Globus pallidus (tissue), 1 donor: ENCODE measurements at regions not wholly inside any gene's neighbourhood (a gene's known extent, or its start where the extent isn't known, plus 50 kb on each side); places are given as distances from the start of the nearest gene placed in this dataset.

Source experiments
- DNase-seq: peaks from one replicate; pipeline ENCODE4 v3.0.0-alpha.2; 2015; ENCODE audit warnings: low spot score

GRCh38 chr9:73665253-73665652 is 513.6 kb downstream of the ANXA1 start:
- no peak for DNase-seq

- no peak for DNase-seq
Observed at GRCh38 chr9:73667749-73668148, 516.1 kb downstream of the ANXA1 start.

DNA sequence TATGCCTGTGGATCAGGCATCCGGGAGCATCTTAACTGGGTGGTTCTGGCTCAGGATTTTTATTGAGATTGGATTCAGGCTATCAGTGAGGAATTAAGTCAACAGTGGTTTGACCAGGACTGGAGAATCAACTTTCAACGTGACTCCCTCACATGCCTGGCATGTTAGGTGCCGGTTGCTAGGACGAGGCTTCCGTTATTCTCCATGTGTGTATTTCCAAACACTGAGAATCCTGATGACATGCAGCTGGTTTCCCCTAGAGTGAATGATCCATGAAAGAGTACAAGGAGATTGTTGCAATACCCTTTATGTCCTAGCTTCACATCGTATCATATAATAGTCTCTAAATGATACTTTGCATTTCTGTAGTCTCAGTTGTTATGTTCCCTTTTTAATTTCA is 529.2 kb downstream of the ANXA1 start:
- no peak for DNase-seq

- no peak for DNase-seq
Observed at GRCh38 chr9:73682789-73683188, 531.1 kb downstream of the ANXA1 start.

DNA sequence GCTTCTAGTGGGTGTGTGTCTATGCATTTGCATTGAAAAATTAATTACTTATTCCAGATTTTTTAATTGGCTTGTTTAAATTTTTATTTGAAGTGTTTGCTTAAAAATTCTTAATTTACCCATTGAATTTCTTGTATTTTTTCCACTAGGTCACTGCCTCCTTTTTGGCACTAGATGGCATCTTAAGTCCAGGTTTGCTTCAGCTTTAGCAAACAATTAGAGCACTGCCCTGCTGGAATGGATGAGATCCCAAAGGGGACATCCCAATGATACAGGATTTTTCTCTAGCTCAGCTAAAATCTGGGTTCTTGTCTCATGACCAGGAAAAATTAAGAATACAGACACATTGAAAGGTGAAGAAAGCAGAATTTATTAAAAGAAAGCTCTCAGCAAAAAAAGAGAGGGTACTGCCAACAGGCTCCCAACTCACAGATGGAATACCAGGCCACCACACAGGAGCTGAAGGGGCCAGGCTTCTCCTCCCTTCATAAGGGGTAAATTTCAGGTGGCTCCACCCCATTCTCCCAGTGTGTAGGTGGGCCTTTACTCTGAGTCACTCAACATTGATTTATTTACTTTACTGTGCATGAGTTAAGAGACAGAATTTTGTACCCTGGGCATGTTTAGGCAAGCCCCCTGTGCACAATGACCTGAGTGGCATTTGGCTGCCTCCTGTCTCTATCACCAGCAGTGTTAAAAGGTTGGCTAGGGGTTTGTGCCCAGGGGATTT is 532.4 kb downstream of the ANXA1 start:
- DNase-seq = peak; percentile 7

DNA sequence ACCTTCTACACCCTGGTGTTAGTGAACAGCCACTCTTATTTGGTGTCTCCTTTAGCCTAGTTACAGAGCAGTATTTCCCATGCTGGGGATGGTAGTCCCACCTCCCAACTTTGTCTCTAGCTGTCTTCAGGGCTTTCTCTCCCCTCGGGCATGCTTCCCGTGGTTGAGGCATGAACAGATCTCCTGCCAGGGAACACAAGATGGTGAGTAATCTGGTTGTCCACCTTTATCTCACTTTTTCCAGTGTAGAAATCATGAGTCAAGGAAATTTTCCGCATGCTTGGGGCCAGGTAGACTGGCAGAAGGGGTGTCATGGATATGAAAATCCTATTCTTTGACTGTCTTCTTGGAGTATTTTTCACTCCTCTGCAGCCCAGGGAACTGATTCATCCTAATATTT is 532.9 kb downstream of the ANXA1 start:
- no peak for DNase-seq

- no peak for DNase-seq
Observed at GRCh38 chr9:73685786-73686185, 534.1 kb downstream of the ANXA1 start.

DNA sequence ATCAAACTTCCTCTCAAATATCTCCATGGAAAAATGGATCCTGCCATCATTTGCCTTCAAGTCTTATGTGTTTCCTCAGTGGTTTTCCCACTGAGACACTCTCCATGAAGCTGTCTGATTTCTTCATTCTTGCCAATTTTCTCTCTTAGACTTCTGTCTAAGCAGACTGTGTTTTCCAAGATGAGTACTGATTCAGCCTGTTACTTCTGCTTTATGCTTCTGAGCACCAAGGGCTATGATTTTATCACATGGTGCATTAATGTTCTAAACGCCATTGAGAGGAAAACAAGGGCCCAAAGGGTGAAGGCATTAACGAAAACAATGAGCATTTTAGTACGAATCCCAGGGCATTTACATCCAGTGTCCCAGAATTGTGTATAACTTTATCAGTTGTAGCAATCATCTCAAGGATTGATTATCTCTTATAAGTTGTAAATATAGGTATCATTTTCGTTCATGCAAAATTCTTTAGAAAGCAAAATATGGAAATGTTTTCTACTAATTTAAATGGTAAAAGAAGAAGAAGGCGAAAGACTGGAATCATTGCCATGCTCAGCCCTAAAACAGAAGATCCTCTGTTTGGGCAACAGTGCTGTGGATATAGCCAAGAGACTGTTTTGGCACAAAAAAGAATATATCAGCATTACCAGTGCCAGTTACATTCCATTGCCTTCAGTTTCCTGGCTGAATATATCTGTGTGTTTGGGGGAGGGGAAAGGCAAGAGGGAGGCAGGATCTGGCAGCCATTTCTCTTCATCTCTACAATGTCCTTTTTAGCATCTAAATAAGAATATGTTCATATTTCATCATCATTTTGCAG is 537.6 kb downstream of the ANXA1 start:
- peak; percentile 76 for DNase-seq

- no peak for DNase-seq
Observed at GRCh38 chr9:73701415-73702057, 549.9 kb downstream of the ANXA1 start.

GRCh38 chr9:73714294-73714693 is 562.6 kb downstream of the ANXA1 start:
- DNase-seq = no peak

DNA sequence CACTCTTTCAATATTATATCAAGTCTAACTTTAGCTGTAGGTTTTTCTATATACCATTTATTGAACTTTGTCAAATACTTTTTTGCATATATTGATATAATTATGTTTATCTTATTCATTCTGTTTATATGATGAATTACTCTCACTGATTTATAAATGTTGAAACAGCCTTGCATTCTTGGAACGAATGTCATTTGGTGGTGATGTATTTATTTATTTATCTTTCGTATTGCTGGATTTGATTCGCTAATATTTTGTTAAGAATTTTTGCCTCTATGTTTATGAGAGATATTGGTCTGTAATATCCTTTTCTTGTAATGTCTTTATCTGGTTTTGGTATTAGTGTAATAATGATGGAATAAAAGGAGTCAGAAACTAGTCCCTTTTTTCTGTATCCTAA is 563.9 kb downstream of the ANXA1 start:
- no peak for DNase-seq

DNA sequence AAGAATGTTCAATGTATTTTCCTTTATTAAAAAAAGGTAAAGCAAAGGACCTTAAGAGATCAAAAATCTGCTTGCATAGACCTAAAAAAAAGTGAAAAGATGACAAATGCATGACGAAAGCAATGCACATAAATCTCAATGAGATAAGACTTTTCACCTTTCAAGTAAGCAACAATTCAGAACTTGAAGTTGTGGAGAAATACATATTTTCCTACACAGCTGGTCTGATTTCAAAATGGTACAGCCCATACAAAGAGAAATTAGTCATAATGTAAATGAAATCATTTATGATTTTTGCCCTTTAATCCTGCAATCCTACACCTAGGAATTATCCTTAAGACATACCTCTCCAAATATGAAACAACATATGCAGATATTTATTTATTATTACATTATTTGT is 568.0 kb downstream of the ANXA1 start:
- no peak for DNase-seq

DNA sequence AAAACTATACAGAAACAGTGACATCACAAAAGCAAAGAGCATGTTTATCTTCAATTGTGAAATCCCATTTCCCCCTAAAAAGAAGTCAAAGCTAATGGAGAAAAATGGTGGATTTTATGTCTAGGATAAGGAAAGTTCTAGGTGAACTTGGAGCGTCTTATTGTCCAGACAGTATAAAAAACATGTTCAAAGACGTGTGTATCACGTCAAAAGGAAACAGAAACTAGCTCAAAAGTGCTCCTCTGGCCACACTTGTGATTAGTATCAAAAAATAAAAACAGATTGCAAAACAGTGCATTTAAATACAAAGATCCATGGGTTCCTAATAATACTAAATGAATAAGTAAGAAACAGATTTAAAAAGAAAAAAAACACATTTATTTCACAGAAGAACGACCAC is 568.9 kb downstream of the ANXA1 start:
- DNase-seq = no peak

DNA sequence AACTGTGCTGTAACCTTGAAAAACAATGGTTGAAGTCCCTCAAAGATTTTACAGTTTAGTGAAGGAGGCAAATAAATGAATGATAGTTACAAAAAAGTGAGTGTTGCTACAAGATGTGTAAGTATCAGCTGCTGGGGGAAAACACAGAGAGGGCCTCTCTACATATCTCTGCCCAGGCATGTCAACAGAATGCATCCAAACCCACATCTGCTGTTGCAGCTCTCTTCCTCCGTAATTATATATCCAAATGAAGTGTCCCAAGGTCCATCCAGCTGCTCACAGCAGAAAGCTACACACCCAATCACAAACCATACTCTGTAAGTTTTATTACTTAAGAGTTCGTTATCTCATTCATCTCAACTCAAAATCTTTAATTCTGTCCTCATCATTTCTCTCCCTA is 584.6 kb downstream of the ANXA1 start:
- DNase-seq = no peak

GRCh38 chr9:73738741-73739530 is 587.3 kb downstream of the ANXA1 start:
- no peak for DNase-seq

- no peak for DNase-seq
Observed at GRCh38 chr9:73741316-73741715, 589.7 kb downstream of the ANXA1 start.

GRCh38 chr9:73742412-73742811 is 590.7 kb downstream of the ANXA1 start:
- DNase-seq = no peak

- no peak for DNase-seq
Observed at GRCh38 chr9:73743826-73744225, 592.2 kb downstream of the ANXA1 start.

DNA sequence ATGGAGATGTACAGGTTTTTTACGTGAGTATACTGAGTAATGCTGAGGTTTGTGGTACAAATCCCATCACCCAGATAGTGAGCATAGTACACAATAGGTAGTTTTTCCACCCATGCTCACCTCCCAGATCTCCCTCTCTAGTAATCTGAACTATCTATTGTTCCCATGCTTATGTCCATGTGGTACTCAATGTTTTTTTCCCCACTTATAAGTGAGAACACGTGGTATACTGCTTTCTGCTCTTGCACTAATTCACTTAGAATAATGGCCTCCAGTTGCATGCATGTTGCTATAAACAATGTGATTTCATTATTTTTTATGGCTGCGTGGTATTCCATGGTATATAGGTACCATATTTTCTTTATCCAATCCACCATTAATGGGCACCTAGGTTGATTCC is 593.9 kb downstream of the ANXA1 start:
- no peak for DNase-seq

DNA sequence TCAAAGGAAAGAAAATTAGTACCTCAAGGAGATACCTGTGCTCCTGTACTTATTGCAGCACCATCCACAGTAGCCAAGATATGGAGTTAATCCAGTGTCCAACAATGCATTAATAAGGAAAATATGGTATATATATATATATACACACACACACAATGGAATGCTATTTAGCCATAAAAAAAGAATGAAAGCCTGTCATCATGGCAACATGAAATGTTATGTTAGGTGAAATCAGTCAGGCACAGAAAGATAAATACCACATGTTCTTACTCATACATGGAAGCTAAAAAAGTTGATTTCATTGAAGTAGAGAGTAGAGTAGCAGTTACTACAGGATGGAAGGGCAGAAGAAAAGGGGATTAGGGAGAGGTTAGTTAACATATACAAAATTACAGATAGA is 601.5 kb downstream of the ANXA1 start:
- no peak for DNase-seq

GRCh38 chr9:73761905-73762304 is 610.2 kb downstream of the ANXA1 start:
- no peak for DNase-seq

DNA sequence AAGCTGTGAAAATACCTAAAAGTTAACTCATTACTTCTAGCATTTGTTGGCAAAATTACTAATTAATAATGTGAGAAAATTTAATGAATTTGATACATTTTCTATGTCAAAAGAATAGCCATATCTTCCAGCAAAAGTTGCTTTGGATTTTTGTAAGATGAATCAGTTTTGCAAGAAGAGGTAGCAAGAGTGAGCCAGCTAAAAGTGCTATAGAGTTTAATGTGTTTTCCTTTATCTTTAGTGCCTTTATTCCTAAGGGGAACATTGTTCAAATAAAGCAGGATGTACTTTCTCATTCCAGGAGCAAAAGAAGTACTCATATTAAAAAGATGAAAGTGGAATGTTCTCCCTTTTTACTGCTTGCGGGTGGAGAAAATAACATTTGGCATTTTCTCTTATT is 622.2 kb downstream of the ANXA1 start:
- no peak for DNase-seq
